Keratinocyte (primary cell): ENCODE measurements at regions not wholly inside any gene's neighbourhood (a gene's known extent, or its start where the extent isn't known, plus 50 kb on each side); places are given as distances from the start of the nearest gene placed in this dataset.

Source experiments
- DNase-seq: peaks from one replicate; pipeline ENCODE4 v3.0.0-alpha.2; 2011; ENCODE audit warnings: low read depth, missing footprints, low spot score
- FAIRE-seq: peaks from 2 replicates; lab custom pipeline; 2011; peaks lifted over from hg19 to GRCh38; lab: Jason Lieb, UNC
- H2AFZ ChIP-seq: 2 replicates; pipeline ENCODE4 v1.6.0; 2012; ENCODE audit warnings: low read length, control low read depth, inconsistent platforms; ENCODE audit not compliant: control insufficient read depth
- H3K27ac ChIP-seq: 2 replicates; pipeline ENCODE4 v1.5.1; 2011; ENCODE audit warnings: low read length; ENCODE audit not compliant: control insufficient read depth, insufficient read depth
- H3K27me3 ChIP-seq: 3 replicates; pipeline ENCODE4 v1.6.0; 2011; ENCODE audit warnings: low read length; ENCODE audit not compliant: control insufficient read depth, insufficient read depth; ENCODE audit errors: extremely low read depth
- H3K36me3 ChIP-seq, 2 experiments: 2 replicates in 1 of 2; 3 replicates in 1 of 2; pipeline ENCODE4 v1.5.1; 2011; ENCODE audit warnings: low read length in 2 of 2, mild to moderate bottlenecking in 1 of 2; ENCODE audit not compliant: control insufficient read depth in 2 of 2, insufficient read depth in 2 of 2; ENCODE audit errors: extremely low read depth in 1 of 2
- H3K4me1 ChIP-seq: 3 replicates; pipeline ENCODE4 v1.5.1; 2011; ENCODE audit warnings: low read length; ENCODE audit not compliant: control insufficient read depth, insufficient read depth; ENCODE audit errors: extremely low read depth
- H3K4me2 ChIP-seq: 3 replicates; pipeline ENCODE4 v1.6.0; 2011; ENCODE audit warnings: low read depth, low read length; ENCODE audit not compliant: control insufficient read depth, insufficient read depth; ENCODE audit errors: extremely low read depth
- H3K4me3 ChIP-seq, 3 experiments: fragments of 200-600 bp in 1 of 3; sonication (generic) in 1 of 3; 2 replicates in 2 of 3; 3 replicates in 1 of 3; pipeline ENCODE4 v1.5.1; 2011 to 2016; ENCODE audit warnings: low read length in 3 of 3, mild to moderate bottlenecking in 3 of 3, control low read depth in 2 of 3, inconsistent platforms in 1 of 3, low read depth in 1 of 3, mixed read lengths in 1 of 3, mixed run types in 1 of 3, moderate library complexity in 1 of 3; ENCODE audit not compliant: control insufficient read depth in 2 of 3, insufficient read depth in 2 of 3; ENCODE audit errors: extremely low read depth in 1 of 3
- H3K79me2 ChIP-seq: 2 replicates; pipeline ENCODE4 v1.6.0; 2012; ENCODE audit warnings: low read length; ENCODE audit not compliant: control insufficient read depth, insufficient read depth
- H3K9ac ChIP-seq: 3 replicates; pipeline ENCODE4 v1.6.0; 2011; ENCODE audit warnings: low read length; ENCODE audit not compliant: control insufficient read depth, insufficient read depth; ENCODE audit errors: extremely low read depth
- H3K9me1 ChIP-seq: 3 replicates; pipeline ENCODE4 v1.6.0; 2011; ENCODE audit warnings: low read length; ENCODE audit not compliant: control insufficient read depth, insufficient read depth; ENCODE audit errors: extremely low read depth
- H3K9me3 ChIP-seq: 2 replicates; pipeline ENCODE4 v1.5.1; 2012; ENCODE audit warnings: low read depth, low read length; ENCODE audit not compliant: control insufficient read depth
- H4K20me1 ChIP-seq: 3 replicates; pipeline ENCODE4 v1.6.0; 2011; ENCODE audit warnings: low read length; ENCODE audit not compliant: control insufficient read depth, insufficient read depth; ENCODE audit errors: extremely low read depth
- CTCF ChIP-seq, 3 experiments: IDR thresholded peaks in 1 of 3; conservative IDR thresholded peaks in 1 of 3; optimal IDR thresholded peaks in 1 of 3; 2 replicates in 2 of 3; 3 replicates in 1 of 3; pipeline versions ENCODE3 to v1.5.1; 2011; ENCODE audit warnings: low read length in 3 of 3, mild to moderate bottlenecking in 3 of 3, moderate library complexity in 2 of 3, control low read depth in 1 of 3, inconsistent platforms in 1 of 3; ENCODE audit not compliant: insufficient read depth in 2 of 3; ENCODE audit errors: extremely low read depth in 1 of 3
- EZH2 ChIP-seq: IDR thresholded peaks from one replicate; pipeline ENCODE4 v1.6.1; 2012; ENCODE audit warnings: inconsistent platforms, mild to moderate bottlenecking, low read length, moderate library complexity
- dilution Hi-C: fragments of 300-500 bp; cut with MboI; formaldehyde crosslinking; loops from one replicate; pipeline ENCODE4 v1.7.0; 2020; ENCODE audit warnings: low sequenced_read_pairs; ENCODE audit not compliant: extremely low pct_ligation_motif_present

GRCh38 chr4:114365591-114365990 is 233.0 kb upstream of the UGT8 start:
- Histone ChIP-seq H3K4me3 (no peak overlapping the region), H3K79me2 (no peaks in the 10 kb centered on the region), H3K27ac (no peak overlapping the region), H3K36me3 (no peaks in the 10 kb centered on the region), H3K9me3 (no peaks in the 10 kb centered on the region), H3K4me1 (peaks cover 4% of the 10 kb centered on the region), H2AFZ (no peak overlapping the region), H3K4me2 (no peak overlapping the region), H4K20me1 (no peaks in the 10 kb centered on the region), H3K9me1 (no peaks in the 10 kb centered on the region), H3K27me3 (no peaks in the 10 kb centered on the region), H3K9ac (no peak overlapping the region)
- dilution Hi-C loops: no loop called here
- no peak for DNase-seq
- no peak for FAIRE-seq
- TF ChIP-seq EZH2 (no peak), CTCF (optimal IDR thresholded peaks at IDR 0.05 in 1 of 3, IDR thresholded peaks at IDR 0.05 in 1 of 3, conservative IDR thresholded peaks at IDR 0.05 in 1 of 3; ENCODE audit: extremely low read depth in 1 of 3, insufficient read depth in 2 of 3, low read length in 3 of 3) (no peak)

GRCh38 chr4:114366368-114366767 is 232.2 kb upstream of the UGT8 start:
- no peak for FAIRE-seq

More at GRCh38 chr4:114366368-114366767, 232.2 kb upstream of the UGT8 start:
- H3K9me3 ChIP-seq: no peaks in the 10 kb centered on the region
- no peak overlapping the region for H3K4me3 ChIP-seq
- no peaks in the 10 kb centered on the region for H3K79me2 ChIP-seq
- H3K36me3 ChIP-seq: no peaks in the 10 kb centered on the region
- no peaks in the 10 kb centered on the region for H4K20me1 ChIP-seq
- no peak for DNase-seq
- no peak overlapping the region for H3K4me2 ChIP-seq
- dilution Hi-C loops: no loop called here
- TF ChIP-seq CTCF (optimal IDR thresholded peaks at IDR 0.05 in 1 of 3, IDR thresholded peaks at IDR 0.05 in 1 of 3, conservative IDR thresholded peaks at IDR 0.05 in 1 of 3; ENCODE audit: extremely low read depth in 1 of 3, insufficient read depth in 2 of 3, low read length in 3 of 3) (no peak), EZH2 (no peak)
- no peaks in the 10 kb centered on the region for H3K9me1 ChIP-seq
- no peak overlapping the region for H2AFZ ChIP-seq
- no peak overlapping the region for H3K27ac ChIP-seq
- H3K4me1 ChIP-seq: peaks cover 4% of the 10 kb centered on the region
- no peak overlapping the region for H3K9ac ChIP-seq
- H3K27me3 ChIP-seq: no peaks in the 10 kb centered on the region
